Middle frontal gyrus (tissue), 1 donor: ENCODE measurements at regions not wholly inside any gene's neighbourhood (a gene's known extent, or its start where the extent isn't known, plus 50 kb on each side); places are given as distances from the start of the nearest gene placed in this dataset.
A peak's percentile ranks its signal among the peaks of the same experiment; 100 is the strongest.

Experiments used
- DNase-seq: peaks from one replicate; pipeline ENCODE4 v3.0.0-alpha.2; 2015; ENCODE audit warnings: low spot score; ENCODE audit errors: extremely low spot score

DNA sequence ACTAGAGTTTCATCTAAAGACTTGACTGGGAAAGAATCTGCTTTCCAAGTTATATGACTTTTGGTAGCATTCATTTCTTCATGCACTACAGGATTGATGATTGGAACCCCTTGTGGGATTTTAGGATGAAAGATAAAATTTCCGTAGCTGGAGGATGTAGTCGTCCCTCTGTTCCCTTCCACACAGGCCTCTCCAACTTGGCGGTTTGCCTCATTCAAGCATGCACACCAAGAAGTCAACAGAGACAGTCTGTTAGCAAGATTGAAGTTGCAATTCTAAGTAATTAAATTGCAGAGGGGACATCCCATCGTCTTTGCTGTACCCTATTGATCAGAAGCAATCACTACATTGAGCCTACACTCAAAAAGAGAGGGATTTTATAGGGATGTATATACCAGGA, 777.4 kb upstream of the HS3ST1 start:
- no peak for DNase-seq

DNA sequence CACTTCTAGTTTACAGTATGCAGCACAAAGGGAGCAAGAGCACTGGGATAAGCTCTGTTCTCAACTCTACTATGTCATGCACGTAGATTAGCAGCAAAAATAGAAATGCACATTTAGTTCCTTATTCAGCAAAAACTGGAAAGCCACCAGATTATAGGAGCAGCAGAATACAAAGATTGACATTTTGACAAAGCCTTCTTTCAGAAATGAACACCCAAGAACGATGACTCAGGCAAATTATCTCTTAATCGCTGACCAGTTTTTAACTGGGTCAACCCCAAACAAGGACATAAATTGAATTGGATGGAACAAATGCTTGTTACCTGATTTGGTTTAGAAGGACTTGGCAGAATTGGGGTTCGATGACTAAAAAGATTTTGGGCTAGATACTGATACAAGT, 775.3 kb upstream of the HS3ST1 start:
- DNase-seq, result no peak

DNA sequence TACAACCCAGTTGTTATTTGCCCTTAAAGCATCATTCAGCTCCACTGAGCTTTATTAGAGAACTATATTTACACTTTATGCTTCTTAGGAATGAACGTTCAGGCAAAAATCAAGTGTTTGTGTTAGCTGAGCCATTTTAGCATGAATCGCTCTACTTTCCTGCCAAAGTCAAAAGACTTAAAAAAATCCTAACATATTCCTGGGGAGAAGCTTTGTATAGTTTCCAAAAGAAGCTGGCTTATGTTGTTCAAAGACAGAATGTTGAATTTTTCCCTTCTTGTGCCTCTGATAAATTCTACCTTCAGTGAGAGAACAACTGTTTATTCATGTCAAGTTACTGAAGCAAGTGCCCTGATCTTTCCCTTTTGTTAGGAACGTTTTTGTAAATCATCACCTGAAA, 771.5 kb upstream of the HS3ST1 start:
- peak; percentile 35 for DNase-seq

DNA sequence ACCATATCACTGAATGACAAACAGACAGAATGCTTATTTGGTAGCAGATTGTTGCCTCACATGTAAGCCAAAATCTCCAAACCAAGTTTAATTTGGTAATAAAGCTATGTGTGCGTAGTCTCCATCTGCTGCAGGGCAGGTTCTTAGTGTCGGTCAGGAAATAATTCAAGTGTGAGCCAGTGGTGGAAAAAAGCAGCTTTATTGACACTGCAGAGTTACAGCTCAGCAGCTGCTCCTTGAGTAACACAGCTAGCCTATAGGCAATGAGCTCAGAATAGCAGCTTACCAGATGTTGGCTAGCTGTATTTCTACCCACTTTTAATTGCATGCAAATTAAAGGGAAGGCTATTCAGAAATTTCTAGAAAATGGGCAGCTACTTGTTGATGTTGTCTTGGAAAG, 757.8 kb upstream of the HS3ST1 start:
- no peak for DNase-seq

DNA sequence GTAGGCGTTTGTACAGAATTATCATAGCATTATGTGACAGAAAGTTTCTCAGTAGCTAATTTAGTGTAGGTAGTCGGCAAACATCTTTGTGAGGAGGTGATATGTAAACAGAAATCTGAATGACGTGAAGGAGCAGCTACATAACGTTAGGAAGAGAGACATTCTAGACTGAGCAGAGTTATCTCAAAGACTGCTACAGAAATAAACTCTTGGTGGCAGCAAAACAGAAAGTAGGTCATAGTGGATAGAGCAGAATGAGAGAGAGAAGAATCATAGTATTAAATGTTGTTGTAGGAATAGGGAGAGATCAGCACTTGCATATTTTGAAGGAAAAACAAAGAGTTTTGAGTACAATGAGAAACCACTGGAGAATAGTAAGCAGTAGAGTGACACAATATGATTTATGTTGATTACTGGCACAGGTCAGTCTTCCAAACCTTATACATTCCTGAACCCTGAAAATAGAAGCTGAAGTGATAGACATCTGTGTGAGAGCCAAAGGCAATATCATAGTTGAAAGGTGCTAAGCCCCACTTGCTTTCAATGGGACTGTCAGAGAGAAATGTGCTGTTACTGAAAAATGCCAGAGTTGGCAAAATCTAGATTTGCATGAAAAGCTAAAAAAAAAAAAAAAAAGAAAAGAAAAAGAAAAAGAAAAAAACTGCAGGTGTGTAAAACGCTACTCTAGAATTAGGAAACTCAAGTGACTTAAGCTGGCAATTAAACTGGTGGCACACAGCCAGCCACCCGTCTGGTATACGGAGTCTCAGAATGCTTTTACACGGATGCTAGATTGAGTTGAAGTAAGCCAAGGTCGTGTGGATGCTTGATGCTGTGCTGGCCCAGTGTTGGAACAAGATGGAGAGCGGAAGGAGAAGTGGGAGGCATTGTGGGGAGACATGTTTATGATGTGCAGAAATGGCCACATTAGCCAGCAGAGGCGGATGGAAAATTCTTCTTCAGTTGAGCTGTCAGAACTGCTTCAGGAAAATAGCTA, 750.2 kb upstream of the HS3ST1 start:
- DNase-seq, result no peak

DNA sequence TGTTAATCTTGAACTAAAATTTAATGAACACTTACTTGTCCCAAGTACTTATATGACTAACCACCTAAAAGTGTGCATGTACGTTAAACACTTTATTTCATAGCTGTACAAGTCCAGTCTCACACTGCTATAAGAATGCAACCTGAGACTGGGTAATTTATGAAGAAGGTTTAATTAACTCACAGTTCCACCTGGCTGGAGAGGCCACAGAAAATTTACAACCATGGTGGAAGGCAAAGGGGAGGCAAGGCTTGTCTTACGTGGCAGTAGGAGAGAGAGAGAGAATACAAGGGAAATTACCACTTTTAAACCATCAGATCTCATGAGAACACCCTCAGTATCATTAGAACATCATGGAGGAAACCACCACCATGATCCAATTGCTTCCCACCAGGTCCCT, 748.7 kb upstream of the HS3ST1 start:
- no peak for DNase-seq

DNA sequence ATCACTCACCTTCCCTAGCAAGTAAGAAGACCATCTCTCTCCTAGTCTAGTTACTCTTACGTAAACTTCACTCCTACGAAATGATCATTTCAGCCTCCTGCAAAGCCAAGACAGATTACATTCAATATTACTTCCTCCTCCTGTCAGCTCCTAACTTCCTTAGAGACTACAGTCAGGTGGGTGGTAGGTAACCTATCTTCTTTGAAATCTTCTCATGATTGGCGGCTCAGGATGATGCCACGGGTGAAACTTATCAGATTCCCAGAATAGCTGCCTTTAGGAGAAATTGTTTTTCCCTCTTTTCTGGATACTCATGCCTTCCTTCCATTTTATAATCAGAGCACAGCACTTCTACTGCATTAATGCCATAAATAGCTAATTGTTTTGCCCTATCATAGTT, 744.8 kb upstream of the HS3ST1 start:
- no peak for DNase-seq

DNA sequence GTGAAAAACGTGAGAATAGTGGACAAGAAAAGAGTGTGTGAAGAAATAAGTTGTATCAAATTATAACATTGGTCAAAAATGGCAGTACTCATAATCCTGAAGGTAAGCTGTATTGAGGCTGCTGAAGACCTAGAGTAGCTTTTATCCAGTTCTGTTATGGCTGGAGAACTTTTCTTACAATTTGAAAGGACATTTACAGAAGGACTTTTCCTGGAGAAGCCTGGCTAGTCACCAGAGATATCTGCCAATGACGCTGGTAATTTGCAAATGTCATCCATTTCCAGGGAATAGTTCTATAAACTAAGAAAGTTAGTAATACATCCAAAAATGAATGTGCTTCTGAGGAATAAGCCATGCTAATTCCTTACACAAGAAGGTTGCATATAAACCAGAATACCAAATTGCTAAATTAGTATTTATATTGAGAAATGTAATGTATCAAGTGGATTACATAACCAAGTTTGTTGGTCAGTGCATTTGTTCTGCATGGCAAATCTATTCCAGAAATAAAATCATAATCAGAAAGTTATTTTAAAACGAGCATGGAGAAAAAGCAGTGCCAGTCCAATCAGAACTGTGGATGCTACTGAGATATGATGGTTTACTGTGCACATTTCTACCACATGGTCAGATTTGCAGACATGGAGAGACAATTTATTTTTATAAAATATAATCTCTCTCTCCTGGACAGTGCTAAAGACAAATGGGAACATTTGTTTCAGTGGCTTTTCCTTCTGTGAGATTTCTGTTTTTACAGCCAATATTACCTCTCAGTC, 743.7 kb upstream of the HS3ST1 start:
- no peak for DNase-seq

DNA sequence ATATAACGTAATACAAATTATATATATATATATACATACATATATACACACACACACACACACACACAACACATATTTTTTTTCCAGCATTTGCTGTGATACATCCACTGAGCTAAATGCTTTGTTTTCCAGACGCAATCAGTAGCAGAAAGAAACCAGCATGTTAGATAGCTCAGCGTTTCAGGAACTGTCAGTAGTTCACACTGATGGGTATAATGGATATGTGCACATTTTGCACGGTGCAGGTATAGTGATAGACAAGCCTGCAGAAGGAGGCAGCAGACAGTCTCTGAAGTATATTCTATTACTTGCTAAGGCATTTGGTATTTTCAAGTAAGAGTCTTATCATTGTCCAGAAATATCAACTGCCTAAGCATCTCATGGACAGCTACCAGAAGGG, 741.6 kb upstream of the HS3ST1 start:
- no peak for DNase-seq

DNA sequence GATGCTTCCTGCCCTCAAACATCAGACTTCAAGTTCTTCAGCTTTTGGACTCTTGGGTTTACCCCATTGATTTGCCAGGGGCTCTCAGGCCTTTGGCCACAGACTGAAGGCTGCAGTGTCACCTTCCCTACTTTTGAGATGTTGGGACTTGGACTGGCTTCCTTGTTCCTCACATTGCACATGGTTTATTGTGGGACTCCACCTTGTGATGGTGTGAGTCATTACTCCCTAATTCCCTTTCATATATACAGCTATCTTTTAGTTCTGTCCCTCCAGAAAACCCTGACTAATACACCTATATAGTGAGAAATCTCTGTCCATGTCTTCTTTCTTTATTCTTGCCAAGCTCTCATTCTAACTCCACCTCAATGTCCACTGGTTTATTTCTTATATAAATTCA, 736.9 kb upstream of the HS3ST1 start:
- DNase-seq, result no peak

DNA sequence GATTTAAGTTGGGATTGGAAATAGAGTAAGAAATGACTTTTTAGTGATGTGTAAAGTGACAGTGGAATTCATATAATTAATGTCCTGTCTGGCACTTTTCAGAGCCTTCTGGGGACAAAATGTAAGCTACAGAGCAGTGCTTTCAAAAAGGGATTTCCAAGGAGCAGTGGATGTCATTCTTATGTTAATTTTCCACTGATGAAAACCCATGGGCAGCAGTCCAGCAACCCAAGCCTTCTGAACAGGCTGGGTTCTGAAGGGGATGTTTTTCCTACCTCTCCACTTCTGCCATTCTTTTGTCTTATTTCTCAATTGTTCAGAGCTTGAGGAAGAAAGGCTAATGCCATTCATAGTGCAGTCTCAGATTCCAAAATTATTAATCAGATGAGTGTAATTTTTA, 717.6 kb upstream of the HS3ST1 start:
- no peak for DNase-seq

DNA sequence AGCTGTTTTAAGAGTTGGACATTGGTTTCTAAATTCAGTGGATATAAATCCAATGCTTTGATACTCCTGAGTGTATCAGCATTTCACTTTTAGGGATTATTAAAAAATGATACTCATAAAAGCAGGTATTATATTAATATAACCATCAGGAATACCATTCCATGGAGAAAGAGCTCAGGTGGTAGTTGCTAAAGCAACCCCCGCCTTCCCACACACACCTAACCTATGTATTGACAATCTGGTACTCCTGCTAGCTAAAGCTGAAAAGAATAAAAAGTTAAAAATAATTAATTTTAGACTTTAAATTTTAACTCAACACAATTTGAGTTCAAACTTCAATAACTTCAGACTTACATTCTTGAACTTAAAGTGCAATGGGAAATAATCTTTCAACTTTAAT, 717.1 kb upstream of the HS3ST1 start:
- no peak for DNase-seq

DNA sequence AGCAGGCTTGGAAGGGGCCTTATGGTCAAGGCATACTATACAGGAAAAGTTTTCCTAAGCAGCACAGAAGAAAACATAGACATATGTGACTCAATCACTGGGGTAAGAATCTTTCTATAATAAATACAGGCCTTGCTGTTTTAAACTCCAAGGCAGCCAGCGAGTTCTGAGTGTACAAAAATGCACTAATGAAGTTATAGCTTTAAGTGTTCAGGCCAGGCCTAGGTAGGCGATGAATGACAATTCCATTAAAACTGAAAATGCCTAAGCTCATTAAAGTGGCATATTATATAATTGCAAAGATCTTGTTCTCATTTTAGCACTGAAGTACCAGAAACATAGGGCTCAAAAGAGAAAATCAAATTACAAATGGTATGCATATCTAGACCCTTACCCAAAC, 716.4 kb upstream of the HS3ST1 start:
- DNase-seq, result no peak

DNA sequence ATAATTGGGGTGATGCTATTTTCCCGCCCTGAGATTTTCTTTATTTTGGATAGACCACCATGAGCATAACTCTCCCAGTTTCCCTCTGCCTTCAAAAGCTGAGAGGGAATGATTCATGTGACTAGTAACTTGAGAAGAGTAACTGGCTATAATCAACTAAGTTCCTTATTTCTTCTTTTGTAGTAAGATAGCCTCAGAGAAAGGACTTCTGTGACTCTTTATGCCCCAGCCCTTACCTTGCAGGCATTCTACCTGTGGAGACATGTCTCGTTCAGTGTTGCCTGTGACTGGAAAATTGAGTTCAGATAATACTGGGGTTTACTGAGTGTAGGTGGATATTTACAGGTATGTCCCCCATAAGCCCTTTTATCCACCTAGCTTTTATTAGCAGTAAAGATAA, 715.4 kb upstream of the HS3ST1 start:
- no peak for DNase-seq

DNA sequence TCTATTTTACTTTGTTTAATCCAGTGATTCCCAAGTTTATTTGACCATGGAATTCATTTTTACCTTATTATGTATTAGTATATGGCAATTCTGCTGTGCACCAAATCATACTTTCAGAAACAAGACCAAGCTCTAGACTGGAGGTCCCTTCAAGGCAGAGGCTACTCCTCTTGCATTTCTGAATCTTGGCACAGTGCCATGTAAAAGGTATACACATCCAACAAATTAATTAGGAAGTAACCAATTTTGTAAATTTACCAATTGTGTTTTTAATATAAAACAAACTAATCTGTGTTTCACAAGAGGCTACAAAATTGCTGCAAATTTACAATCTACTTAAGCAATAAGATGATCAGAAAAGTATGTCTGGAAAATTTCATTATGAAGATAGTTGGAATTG, 712.2 kb upstream of the HS3ST1 start:
- no peak for DNase-seq

DNA sequence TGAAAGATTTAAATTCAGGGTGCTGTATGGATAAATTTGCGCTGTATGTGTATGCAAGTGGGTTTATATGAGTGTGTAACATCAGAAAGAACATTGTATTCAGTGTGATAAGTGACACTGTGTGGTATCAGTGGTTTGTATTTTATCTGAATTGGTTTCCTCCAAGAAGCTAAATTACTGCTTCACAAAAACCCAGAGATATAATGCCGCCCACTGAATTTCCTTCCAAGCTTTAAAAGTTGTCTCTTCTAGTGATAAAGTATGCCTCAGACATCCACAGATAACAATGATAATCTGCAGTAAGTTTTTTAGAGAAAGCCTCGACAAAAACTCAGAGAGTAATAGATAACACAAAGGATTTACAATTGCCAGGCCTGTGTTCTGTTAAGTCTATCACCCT, 710.6 kb upstream of the HS3ST1 start:
- no peak for DNase-seq

DNA sequence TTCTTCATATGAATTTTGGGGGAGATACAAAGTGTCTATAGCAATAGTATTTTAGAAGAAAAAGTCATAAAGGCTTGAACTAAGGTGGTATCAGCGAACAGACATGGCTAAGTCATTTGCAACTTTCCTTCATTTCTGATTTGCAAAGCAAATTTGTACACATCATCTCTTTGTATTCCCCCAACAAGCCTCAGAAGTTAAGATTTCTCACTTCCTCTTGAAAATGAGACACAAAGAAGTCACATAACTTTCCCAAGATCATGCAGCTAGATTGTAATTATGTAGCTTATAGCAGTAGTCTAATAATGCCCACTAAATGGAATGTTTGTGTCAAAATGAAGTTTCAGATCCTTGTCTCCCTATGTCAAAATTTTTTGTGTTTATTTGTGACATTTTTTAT, 709.8 kb upstream of the HS3ST1 start:
- DNase-seq, result no peak

DNA sequence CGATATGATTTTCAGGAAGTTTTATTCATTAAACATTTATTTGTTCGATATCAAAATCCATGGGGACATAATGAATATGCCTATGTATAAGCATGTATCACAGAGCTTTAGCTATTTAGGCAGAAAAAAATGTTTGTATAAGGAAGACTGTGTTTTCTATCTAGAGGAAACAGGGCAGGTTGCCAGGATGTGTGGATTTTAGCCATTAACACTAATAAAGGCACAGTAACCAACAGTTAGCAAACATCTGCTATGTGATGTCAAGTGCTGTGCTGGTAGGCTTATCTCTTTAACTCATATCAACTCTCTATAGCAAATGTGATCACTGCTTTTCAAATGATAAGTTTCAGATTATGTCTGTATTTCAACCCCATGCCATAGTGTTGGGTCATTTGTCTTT, 708.9 kb upstream of the HS3ST1 start:
- DNase-seq, result no peak

DNA sequence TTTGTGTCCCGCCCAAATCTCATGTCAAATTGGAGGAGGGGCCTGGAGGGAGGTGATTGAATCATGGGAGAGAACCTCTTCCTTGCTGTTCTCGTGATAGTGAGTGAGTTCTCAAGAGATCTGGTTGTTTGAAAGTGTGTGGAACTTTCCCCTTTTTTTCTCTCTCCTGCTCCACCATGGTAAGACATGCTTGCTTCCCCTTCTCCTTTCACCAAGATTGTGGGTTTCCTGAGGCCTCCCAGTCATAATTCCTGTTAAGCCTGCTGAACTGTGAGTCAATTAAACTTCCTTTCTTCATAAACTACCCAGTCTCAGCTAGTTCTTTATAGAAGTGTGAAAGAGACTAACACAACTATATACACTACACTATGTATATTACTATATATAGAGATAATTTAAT, 697.8 kb upstream of the HS3ST1 start:
- no peak for DNase-seq

DNA sequence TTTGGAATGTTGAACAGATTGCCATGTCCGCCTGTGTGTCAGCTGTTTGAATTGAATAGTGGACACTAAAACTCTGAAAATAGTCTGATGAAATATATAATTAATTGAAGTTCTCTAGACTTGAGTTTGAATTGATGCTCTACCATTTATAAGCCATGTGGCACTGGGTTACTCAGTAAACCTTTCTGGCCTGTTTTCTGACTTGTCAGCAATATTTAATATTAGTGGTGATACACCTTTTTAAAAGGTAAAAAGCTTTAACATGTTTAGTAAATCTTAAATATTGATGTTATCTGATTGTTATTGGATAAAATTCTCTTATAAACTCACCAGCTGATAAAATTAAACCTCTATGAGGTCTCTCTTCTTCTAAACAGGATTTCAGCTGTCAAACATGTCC, 695.4 kb upstream of the HS3ST1 start:
- DNase-seq, result no peak

DNA sequence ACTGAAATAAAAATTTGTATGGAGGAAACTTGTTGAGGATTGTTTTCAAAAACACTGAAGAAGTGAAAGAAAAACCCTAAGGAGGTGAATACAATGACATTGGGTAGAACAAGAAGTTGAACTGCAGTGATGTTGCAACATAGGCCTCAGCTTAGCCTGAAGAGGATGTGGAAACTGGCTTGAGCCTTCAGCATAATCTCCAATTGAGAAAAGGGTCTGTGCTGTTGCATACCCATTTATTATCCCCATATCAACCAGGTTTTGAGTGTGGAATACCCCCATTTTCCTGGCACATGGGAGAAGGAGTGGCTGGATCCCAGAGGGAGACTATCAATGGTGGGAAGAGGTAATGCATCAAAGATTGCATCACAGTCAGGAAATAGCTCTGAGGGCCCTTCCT, 695.0 kb upstream of the HS3ST1 start:
- DNase-seq, result no peak

DNA sequence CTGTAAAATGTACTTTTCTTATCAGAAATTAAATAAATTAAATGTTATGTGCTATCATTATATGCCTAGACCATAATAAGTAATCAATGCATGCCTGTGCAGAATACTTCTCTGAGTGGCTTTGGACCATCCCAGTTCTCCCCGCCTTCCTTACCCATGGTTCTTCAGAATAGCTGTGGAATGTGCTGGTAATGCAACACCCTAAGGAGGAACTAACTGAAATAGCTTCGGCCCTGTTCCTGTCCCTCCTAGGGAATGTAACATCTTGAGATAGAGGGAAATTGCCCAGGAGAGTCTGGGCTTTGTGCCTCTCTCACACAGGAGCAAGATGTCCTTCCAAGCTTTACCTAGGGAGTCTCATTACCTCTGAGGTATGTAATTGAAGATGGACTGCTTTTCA, 693.6 kb upstream of the HS3ST1 start:
- DNase-seq, result no peak

DNA sequence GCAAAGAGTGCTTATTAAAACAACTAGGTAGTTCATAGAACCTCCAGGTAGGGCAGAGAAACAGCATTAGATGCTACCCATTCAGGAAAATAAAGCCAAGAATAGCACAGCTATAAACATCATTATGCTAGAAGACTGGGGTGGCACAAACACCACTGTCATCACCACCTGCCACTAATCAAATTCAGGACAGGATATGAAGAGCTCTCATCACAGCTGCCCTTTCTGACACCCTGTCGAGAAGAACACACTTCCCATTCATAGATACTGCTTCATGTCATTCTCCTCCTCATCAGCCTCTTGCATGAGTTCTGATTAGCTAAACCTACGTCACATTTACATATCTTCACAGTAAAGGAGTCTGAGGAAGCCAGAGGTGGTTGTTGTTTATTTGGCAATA, 692.3 kb upstream of the HS3ST1 start:
- DNase-seq, result no peak
